GM23338 (cell line): ENCODE measurements at regions not wholly inside any gene's neighbourhood (a gene's known extent, or its start where the extent isn't known, plus 50 kb on each side); places are given as distances from the start of the nearest gene placed in this dataset.

ENCODE experiments used
- ATAC-seq: fragments of 200-7000 bp; cut with Tn5 transposase; 3 replicates; pipeline ENCODE4 v1.9.1; 2020
- DNase-seq: peaks from one replicate; pipeline ENCODE4 v3.0.0-alpha.2; 2015; ENCODE audit warnings: low spot score
- H2AFZ ChIP-seq: fragments of 200-600 bp; sonication (generic); 2 replicates; pipeline ENCODE4 v1.8.0; 2016; ENCODE audit warnings: antibody characterized with exemption, mild to moderate bottlenecking, moderate library complexity
- H3F3A ChIP-seq: fragments of 200-600 bp; sonication (generic); replicated peaks from 2 replicates; pipeline ENCODE4 v1.8.0; 2017; ENCODE audit warnings: antibody characterized with exemption, mixed run types, low read depth
- H3K27ac ChIP-seq: fragments of 200-600 bp; sonication (generic); 2 replicates; pipeline ENCODE4 v1.6.1; 2016; ENCODE audit warnings: low read depth
- H3K27me3 ChIP-seq: fragments of 200-600 bp; sonication (generic); 2 replicates; pipeline ENCODE4 v1.8.0; 2016; ENCODE audit warnings: mild to moderate bottlenecking, mixed run types, moderate library complexity; ENCODE audit not compliant: insufficient read depth
- H3K36me3 ChIP-seq: fragments of 200-600 bp; sonication (generic); 2 replicates; pipeline ENCODE4 v1.8.0; 2016; ENCODE audit warnings: mild to moderate bottlenecking; ENCODE audit not compliant: insufficient read depth
- H3K4me1 ChIP-seq: fragments of 200-600 bp; sonication (generic); 2 replicates; pipeline ENCODE4 v1.8.0; 2016; ENCODE audit warnings: mild to moderate bottlenecking, moderate library complexity; ENCODE audit not compliant: insufficient read depth
- H3K4me2 ChIP-seq: fragments of 200-600 bp; sonication (generic); 2 replicates; pipeline ENCODE4 v1.7.1; 2017; ENCODE audit warnings: mixed run types
- H3K4me3 ChIP-seq: fragments of 200-600 bp; sonication (generic); 2 replicates; pipeline ENCODE4 v1.6.1; 2016; ENCODE audit warnings: mixed run types
- H3K79me2 ChIP-seq: fragments of 200-600 bp; sonication (generic); replicated peaks from 2 replicates; pipeline ENCODE4 v1.8.0; 2017; ENCODE audit warnings: mild to moderate bottlenecking; ENCODE audit not compliant: insufficient read depth
- H3K9me2 ChIP-seq: fragments of 200-600 bp; sonication (generic); 2 replicates; pipeline ENCODE4 v1.8.0; 2017; ENCODE audit not compliant: insufficient read depth
- H4K20me1 ChIP-seq: fragments of 200-600 bp; sonication (generic); replicated peaks from 2 replicates; pipeline ENCODE4 v1.8.0; 2017; ENCODE audit warnings: mild to moderate bottlenecking; ENCODE audit not compliant: insufficient read depth
- H3K27ac Mint-ChIP-seq: 2 replicates; pipeline ENCODE4 v1.8.0; 2020; ENCODE audit warnings: inconsistent platforms, mild to moderate bottlenecking, moderate library complexity, mixed read lengths
- H3K27me3 Mint-ChIP-seq: 3 replicates; pipeline ENCODE4 v1.8.0; 2022; ENCODE audit warnings: low read depth, mild to moderate bottlenecking, moderate library complexity, mixed read lengths, inconsistent platforms; ENCODE audit not compliant: insufficient read depth, poor library complexity
- H3K36me3 Mint-ChIP-seq: 3 replicates; pipeline ENCODE4 v1.8.0; 2021; ENCODE audit warnings: low read depth, mild to moderate bottlenecking, inconsistent platforms, moderate library complexity, mixed read lengths
- H3K4me1 Mint-ChIP-seq: 3 replicates; pipeline ENCODE4 v1.8.0; 2020; ENCODE audit warnings: mild to moderate bottlenecking, inconsistent platforms, mixed read lengths
- H3K4me3 Mint-ChIP-seq: 3 replicates; pipeline ENCODE4 v1.8.0; 2021; ENCODE audit warnings: moderate library complexity, mild to moderate bottlenecking, inconsistent platforms, mixed read lengths
- H3K9me3 Mint-ChIP-seq: 3 replicates; pipeline ENCODE4 v1.8.0; 2020; ENCODE audit warnings: moderate library complexity, mild to moderate bottlenecking, inconsistent platforms, mixed read lengths
- EZH2phosphoT487 ChIP-seq: fragments of 200-600 bp; sonication (generic); IDR thresholded peaks from one replicate; pipeline ENCODE4 v1.8.1; 2018; ENCODE audit warnings: antibody characterized with exemption; ENCODE audit not compliant: unreplicated experiment
- NANOG ChIP-seq: IDR thresholded peaks from 2 replicates; pipeline ENCODE4 v1.6.1; 2016; ENCODE audit warnings: antibody characterized with exemption, borderline replicate concordance
- ZNF114 ChIP-seq: fragments of 250-450 bp; sonication (Bioruptor Pico); IDR thresholded peaks from 2 replicates; pipeline ENCODE4 v1.5.0; 2020; ENCODE audit warnings: mild to moderate bottlenecking, moderate library complexity
- TF ChIP-seq, protein P1 (sequence below): fragments of 250-450 bp; sonication (Bioruptor Pico); IDR thresholded peaks from 2 replicates; pipeline ENCODE4 v1.5.0; 2020; ENCODE audit warnings: mild to moderate bottlenecking, moderate library complexity
- TF ChIP-seq, protein P2 (sequence below), 2 experiments: fragments of 200-600 bp in 1 of 2; sonication (generic) in 1 of 2; conservative IDR thresholded peaks; 2 replicates each; pipeline versions ENCODE4 v1.5.1 to v1.6.1; 2016 to 2017; ENCODE audit warnings: antibody characterized with exemption in 2 of 2, low read depth in 2 of 2, mild to moderate bottlenecking in 2 of 2, moderate library complexity in 1 of 2

DNA sequence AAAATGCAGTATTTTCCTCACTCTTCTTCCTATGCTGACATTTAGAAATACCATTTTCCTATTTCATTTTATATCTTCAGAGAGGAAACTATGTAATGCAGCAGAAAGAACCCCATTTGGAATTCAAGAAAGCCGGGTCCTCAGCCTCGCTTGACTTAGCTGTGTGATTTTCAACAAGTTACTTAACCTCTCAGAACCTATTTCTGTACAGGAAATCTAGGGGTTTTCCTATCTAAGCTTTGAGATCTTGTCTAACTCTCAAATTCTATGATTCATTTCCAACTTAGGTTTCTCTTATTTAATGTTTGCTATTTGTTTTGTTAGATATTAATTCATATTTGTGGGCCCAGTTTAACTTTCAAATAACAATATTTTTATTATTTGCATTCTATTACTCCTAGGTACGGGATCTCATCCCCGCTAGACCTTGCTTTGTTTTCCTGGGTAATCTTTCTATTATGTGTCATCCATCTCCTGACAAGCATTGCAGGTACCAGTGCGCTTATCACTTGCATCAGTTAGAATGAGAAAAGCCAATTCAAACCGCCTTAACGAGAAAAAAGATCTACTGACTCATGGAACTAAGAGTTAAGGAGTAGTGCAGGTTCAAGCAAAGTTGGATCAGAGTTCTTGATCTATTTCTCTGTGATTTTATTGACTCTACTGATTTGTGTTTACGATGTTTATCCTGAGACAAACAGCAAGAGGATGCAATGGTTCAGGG lies 70.6 kb upstream of the BHLHE40 start (continued):
- TF ChIP-seq, protein P1, sequence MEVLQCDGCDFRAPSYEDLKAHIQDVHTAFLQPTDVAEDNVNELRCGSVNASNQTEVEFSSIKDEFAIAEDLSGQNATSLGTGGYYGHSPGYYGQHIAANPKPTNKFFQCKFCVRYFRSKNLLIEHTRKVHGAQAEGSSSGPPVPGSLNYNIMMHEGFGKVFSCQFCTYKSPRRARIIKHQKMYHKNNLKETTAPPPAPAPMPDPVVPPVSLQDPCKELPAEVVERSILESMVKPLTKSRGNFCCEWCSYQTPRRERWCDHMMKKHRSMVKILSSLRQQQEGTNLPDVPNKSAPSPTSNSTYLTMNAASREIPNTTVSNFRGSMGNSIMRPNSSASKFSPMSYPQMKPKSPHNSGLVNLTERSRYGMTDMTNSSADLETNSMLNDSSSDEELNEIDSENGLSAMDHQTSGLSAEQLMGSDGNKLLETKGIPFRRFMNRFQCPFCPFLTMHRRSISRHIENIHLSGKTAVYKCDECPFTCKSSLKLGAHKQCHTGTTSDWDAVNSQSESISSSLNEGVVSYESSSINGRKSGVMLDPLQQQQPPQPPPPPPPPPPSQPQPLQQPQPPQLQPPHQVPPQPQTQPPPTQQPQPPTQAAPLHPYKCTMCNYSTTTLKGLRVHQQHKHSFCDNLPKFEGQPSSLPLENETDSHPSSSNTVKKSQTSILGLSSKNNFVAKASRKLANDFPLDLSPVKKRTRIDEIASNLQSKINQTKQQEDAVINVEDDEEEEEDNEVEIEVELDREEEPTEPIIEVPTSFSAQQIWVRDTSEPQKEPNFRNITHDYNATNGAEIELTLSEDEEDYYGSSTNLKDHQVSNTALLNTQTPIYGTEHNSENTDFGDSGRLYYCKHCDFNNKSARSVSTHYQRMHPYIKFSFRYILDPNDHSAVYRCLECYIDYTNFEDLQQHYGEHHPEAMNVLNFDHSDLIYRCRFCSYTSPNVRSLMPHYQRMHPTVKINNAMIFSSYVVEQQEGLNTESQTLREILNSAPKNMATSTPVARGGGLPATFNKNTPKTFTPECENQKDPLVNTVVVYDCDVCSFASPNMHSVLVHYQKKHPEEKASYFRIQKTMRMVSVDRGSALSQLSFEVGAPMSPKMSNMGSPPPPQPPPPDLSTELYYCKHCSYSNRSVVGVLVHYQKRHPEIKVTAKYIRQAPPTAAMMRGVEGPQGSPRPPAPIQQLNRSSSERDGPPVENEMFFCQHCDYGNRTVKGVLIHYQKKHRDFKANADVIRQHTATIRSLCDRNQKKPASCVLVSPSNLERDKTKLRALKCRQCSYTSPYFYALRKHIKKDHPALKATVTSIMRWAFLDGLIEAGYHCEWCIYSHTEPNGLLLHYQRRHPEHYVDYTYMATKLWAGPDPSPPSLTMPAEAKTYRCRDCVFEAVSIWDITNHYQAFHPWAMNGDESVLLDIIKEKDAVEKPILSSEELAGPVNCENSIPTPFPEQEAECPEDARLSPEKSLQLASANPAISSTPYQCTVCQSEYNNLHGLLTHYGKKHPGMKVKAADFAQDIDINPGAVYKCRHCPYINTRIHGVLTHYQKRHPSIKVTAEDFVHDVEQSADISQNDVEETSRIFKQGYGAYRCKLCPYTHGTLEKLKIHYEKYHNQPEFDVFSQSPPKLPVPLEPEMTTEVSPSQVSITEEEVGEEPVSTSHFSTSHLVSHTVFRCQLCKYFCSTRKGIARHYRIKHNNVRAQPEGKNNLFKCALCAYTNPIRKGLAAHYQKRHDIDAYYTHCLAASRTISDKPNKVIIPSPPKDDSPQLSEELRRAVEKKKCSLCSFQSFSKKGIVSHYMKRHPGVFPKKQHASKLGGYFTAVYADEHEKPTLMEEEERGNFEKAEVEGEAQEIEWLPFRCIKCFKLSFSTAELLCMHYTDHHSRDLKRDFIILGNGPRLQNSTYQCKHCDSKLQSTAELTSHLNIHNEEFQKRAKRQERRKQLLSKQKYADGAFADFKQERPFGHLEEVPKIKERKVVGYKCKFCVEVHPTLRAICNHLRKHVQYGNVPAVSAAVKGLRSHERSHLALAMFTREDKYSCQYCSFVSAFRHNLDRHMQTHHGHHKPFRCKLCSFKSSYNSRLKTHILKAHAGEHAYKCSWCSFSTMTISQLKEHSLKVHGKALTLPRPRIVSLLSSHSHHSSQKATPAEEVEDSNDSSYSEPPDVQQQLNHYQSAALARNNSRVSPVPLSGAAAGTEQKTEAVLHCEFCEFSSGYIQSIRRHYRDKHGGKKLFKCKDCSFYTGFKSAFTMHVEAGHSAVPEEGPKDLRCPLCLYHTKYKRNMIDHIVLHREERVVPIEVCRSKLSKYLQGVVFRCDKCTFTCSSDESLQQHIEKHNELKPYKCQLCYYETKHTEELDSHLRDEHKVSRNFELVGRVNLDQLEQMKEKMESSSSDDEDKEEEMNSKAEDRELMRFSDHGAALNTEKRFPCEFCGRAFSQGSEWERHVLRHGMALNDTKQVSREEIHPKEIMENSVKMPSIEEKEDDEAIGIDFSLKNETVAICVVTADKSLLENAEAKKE (CRISPR knock-in tag), result no peak
- TF ChIP-seq EZH2phosphoT487 (no peak), ZNF114 (no peak), NANOG (no peak)
- TF ChIP-seq, protein P2, sequence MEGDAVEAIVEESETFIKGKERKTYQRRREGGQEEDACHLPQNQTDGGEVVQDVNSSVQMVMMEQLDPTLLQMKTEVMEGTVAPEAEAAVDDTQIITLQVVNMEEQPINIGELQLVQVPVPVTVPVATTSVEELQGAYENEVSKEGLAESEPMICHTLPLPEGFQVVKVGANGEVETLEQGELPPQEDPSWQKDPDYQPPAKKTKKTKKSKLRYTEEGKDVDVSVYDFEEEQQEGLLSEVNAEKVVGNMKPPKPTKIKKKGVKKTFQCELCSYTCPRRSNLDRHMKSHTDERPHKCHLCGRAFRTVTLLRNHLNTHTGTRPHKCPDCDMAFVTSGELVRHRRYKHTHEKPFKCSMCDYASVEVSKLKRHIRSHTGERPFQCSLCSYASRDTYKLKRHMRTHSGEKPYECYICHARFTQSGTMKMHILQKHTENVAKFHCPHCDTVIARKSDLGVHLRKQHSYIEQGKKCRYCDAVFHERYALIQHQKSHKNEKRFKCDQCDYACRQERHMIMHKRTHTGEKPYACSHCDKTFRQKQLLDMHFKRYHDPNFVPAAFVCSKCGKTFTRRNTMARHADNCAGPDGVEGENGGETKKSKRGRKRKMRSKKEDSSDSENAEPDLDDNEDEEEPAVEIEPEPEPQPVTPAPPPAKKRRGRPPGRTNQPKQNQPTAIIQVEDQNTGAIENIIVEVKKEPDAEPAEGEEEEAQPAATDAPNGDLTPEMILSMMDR (conservative IDR thresholded peaks at IDR 0.05; ENCODE audit: low read depth in 2 of 2), result no peak

DNA sequence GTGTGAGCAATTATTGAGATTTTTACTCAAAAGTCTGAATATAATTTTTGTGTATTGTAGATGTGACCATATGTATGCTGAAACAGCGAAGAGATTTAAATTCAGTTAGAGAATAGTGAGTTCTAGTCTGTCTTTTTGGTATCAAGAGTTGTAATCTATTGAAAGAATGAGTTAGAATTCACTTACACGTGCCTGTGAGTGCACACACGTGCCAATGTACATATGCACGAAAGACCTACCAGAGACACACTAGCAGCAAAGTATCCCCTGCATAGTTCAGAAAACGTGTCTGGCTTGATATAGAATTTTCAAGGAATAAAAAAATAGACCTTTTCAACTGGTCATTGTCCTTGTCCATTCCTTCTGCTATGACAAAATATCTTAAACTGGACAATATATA lies 64.8 kb upstream of the BHLHE40 start:
- no peak for TF ChIP-seq ZNF114
- TF ChIP-seq, protein P1 (CRISPR knock-in tag), result no peak
- Mint-ChIP-seq H3K36me3 (peaks cover 10% of the 10 kb centered on the region; the same call in 2 of the 3 replicates), H3K4me1 (no peaks in the 10 kb centered on the region), H3K9me3 (peaks cover 18% of the 10 kb centered on the region; the same call in 2 of the 3 replicates), H3K4me3 (no peak overlapping the region), H3K27ac (no peak overlapping the region), H3K27me3 (no peaks in the 10 kb centered on the region)
- Histone ChIP-seq H3F3A (no peaks in the 10 kb centered on the region), H3K27me3 (no peaks in the 10 kb centered on the region), H2AFZ (no peak overlapping the region), H3K4me2 (no peak overlapping the region), H3K4me1 (no peaks in the 10 kb centered on the region), H3K9me2 (no peaks in the 10 kb centered on the region), H3K4me3 (no peak overlapping the region), H3K36me3 (no peaks in the 10 kb centered on the region; the same call in 1 of the 2 replicates), H3K79me2 (no peaks in the 10 kb centered on the region), H4K20me1 (no peaks in the 10 kb centered on the region), H3K27ac (no peak overlapping the region)
- DNase-seq (no peak), ATAC-seq (no peak)
